ENCODE measurements at regions not wholly inside any gene's neighbourhood (a gene's known extent, or its start where the extent isn't known, plus 50 kb on each side); places are given as distances from the start of the nearest gene placed in this dataset.

DNA sequence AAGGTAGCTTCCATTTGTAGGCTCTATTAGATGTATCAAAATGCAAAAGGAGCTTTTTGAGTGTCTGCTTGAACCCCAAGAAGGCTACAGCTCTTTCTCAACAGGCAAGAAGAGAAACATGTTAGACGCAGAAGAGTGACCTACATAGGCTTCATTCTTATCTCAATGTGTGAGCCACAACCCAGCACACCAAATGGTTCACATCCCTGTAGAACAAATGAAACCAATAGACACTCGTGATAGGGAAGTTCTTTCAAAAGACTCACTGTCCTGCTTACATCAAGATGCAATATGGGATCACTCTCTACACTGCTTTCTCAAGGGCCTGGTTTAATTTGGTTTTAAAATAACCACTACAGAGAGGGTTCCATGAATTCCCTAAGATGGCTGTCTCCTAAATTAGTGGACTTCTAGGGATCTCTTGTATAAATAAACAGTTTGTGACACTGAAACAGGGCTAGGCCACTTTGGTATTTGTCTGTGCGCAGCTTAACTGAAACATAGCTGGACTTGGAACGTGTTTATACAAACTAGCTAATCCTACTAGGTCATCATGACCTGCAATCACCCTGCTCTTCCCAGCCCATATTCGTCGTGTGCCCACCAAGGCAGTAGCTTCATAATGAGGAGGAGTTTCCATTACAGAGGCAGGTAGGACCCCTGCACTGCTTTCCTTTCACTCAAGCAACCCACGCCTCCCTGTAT, 225.4 kb upstream of the PREP start:
- no peak for DNase-seq

DNA sequence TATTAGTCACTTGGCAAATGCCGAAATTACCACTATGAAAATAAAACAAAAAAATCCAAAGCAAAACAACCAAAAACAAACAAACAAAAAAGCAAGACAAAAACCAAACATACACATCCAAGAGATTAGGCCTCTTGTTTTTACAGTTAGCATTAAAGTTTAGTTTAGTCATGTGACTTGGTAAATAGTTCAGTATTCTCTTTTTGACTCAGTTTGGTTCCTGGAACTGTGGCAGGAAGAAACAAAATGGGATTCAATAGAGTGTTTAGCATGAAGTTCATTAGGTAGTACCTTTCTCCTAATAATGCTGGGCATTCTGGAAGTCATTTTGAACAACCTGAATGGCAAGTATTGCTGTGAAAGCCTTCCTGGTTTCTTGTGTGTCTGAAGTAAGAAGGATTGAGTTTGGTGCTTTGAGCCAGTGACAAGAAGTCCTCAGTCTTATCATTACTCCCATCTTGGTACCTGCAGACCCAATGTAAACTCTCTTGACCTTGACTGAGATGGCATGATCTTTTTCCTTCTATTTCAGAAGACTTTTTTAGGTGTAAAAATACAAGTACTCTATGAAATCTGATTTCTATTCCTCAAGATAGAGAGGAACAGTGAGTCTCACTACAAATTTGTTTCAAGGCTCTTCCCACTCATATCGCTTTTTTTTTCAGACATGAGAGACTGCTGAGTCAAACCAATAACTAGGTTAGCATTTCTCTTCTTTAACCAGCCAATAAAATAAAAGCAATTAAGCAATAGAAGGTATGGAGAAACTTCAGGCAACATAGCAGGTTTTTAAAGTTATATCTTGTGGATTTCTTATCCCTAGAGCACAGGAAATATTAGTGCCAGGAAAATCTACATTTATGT, 223.6 kb upstream of the PREP start:
- no peak for DNase-seq

DNA sequence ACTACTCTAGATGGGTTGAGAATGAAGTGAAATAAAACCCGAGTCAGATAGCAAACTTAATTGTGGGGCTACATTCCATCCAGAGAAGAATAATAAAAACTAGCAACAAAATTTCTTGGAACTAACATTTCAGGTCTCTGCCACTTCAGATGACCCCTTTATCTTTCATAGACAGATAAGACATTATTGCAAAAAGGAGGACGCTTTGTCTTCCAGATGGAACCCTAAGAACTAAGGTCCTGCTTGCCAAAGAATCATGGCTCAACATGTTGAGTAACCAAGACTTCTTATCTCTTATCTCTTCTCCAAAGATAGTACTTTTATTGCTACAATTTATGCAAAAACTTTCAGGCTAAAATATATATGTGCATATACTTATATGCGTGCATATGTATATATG, 221.1 kb upstream of the PREP start:
- DNase-seq, result no peak

DNA sequence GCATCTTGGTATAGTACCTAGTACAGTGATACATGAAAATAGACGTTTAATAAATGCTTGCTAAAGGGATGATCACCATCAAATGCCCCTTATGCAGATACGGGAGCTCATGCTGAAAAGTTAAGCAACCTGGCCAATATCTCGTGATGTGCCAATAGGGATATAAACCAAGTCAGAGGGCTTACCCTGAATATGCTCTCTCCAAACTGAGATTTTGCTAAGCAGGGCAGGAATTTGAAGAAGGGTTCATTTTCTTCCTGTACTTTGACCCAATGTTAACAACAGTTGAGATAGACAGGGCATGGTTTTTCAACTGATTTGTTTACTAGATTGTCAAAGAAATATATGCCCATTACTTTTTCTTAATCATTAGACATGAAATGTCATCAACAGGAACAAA, 219.3 kb upstream of the PREP start:
- no peak for DNase-seq

DNA sequence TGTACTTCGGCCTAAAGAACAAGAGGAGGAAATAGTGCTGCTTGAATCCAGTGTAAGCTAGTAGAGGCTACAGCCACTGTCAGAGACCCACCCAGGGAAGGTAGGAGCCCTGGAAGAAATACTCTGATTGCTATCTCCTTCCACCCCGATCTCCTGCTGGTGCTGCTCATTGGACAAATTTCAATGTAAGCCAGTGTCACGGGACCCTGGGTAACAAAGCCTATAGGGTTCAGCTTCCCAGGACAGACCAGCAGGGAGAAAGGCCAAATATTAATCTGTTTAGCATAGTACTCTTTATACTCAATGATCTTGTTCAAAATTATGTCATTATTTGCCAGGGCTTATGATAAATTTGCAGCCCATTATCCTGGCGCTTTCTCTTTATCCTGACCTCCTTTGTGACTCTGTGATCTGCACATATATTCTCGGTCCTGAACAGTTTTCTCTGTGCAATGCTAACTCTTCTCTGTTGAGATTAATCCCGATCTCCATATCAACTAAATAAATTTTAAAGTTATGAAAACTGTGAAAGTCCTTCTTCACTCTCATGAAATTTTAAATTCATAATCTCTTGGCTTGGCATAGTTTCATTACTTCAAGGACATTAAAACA, 218.8 kb upstream of the PREP start:
- no peak for DNase-seq

DNA sequence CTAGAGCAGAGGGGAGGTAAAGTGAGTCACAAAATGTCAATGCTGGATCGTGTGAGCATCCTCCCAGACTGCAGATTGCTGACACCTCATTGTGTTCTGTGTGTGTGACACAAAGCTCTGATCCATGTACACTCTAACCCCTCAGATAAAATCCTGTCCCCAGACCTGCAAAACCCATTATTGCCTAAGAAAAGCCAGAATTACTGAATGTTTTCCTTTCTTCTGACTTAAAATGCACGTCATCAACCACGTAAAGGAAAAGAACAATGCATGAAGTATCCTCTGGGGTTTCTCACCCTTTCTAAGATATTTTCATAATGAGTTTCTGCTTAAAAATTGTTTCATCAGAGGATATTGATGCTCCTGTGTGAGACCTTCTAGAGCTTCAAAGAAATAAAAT, 218.0 kb upstream of the PREP start:
- no peak for DNase-seq

DNA sequence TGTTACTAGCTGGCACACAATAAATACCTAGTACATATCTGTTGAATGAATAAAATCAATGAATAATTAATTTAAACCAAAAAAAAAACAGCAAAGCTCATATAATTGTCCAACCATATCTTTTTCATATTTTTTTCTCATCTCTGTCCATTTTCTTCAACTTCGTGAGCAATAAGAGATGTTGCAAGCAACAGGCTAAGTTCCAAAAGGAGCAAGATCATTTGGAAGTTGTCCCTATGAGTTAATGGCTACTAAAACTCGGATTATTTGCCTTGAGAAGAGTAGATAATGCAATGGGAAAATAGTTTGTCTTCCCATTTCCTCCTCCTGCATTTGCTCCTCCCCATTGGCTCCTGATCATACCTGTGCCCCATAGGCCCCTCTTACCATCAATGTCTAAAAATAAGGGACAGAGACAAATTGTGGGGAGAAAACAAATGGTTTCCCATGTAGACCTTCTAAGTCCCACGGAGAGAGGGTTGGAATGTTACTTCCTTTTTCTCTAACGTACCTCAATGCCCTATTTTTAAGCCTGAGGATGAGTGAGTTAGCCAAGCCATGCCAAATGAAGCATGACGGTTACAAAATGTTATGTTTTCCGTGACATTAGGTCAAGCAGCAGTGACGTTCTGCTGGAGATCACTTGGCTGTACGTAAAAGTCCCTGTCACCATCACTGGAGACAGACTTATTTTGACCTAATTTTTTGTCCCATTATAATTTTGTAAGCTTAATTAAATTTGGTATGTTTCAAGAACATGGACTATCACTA, 217.3 kb upstream of the PREP start:
- DNase-seq, result no peak

DNA sequence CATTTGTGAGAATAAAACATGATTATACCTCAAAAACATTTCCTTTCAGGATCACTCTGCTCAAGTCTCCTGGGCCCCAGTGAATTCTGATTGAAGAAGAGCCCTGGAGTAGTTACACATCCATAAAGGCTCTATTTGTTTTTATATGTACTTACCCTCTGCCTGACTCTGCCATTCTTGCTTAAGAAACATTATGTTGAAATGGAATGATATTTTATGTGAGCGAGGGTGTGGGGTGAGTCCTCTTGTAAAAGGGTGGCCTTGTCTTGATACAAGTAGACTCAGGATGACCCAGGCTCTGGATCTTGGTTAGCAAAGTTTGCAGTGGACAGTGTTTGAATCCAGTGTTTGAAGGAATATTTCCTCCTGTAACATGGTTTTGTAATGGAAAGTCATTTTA, 215.4 kb upstream of the PREP start:
- no peak for DNase-seq

DNA sequence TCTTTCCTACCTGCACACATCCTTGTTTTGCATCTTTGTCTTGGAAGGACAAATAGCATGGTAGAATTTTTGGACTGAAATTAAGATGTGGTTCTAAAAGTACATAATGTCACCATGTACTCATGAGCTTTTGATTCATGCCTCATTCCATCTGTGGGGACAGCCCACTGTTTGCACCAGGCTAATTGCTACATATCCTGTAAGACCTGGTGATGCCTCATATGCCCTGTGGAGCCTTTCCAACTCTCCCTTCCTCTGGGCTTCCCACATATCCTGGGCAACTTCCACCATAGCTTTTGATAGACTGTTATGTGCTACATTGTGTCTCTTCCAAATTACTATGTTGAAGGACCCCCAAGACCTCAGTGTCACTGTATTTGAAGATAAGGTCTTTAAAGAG, 213.6 kb upstream of the PREP start:
- DNase-seq, result no peak

DNA sequence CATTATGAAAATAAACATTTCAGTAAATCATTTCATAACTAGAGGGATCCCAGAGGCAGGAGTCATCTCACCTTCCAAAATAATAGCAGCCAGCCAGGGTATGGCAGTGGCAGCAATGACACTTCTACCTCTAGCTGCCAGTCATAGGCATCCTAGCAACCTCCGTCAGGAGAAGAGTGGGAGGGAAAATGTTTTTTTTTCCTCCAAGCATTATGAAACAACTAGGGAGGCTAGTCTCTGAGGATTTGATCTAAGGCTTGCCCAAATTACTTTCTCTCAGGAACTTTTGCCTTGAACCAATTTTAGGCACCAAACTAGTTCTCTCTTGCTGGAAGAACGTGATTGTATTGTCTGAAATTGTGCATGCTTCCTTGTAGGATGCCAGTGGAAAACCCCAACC, 208.7 kb upstream of the PREP start:
- no peak for DNase-seq

DNA sequence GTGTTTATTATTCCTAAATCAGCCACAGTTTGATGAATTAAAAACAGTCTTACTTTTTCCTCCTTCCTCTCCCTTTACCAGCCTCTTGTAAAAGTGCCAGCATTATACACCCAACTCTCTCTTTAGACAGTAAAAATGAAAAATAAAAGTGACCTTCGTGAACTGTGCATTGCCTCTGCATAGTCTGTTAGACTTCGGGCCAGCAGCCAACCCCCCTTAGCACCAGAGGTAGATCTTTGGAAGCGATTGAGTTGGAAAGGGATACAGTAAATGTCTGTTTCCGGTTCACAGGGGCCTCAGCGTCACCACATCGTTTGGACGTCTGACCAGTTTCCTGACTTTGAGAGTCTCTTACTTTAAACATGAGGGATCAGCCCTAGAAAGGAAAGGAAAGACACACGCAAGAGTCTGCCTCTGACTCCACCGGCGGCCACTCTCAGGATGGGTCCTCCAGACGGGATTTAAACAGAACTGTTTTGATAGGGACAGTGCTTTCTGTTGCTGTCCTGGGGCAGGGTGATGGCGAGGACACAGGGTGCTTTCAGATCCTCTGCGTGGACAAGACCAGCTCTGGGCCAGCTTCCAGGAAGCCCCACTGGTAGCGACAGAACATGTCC, 206.6 kb upstream of the PREP start:
- DNase-seq, result no peak

DNA sequence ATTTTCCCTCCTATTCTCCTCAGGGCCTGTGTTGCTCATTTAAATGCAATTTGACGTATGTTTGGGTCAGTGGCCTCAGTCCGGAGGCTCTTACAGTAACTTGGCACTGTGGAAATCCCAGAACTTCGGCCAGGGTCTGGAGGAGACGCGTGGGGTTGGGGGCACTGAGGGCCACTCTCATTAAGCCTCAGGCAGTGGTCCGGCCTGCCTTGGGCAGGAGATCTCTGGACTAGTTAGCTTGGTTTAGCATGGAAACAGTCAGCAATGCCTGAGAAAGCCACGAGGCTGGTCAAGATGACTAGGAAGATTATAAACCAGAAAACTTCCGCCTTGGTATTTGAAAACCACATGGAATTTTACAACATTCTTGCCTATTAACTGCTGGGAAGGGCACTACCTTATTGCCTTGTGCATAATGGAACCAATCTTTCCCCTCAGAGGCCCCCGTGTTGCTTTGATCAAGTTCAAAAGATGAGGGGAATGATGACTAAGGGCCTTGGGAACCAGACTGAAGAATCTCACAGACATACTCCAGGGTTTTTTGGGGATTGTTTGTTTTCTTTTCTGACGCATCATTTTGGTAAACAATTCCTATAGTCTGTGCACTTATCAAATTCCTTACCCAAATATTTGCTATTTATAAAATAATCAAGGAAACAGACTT, 206.0 kb upstream of the PREP start:
- DNase-seq, result no peak

DNA sequence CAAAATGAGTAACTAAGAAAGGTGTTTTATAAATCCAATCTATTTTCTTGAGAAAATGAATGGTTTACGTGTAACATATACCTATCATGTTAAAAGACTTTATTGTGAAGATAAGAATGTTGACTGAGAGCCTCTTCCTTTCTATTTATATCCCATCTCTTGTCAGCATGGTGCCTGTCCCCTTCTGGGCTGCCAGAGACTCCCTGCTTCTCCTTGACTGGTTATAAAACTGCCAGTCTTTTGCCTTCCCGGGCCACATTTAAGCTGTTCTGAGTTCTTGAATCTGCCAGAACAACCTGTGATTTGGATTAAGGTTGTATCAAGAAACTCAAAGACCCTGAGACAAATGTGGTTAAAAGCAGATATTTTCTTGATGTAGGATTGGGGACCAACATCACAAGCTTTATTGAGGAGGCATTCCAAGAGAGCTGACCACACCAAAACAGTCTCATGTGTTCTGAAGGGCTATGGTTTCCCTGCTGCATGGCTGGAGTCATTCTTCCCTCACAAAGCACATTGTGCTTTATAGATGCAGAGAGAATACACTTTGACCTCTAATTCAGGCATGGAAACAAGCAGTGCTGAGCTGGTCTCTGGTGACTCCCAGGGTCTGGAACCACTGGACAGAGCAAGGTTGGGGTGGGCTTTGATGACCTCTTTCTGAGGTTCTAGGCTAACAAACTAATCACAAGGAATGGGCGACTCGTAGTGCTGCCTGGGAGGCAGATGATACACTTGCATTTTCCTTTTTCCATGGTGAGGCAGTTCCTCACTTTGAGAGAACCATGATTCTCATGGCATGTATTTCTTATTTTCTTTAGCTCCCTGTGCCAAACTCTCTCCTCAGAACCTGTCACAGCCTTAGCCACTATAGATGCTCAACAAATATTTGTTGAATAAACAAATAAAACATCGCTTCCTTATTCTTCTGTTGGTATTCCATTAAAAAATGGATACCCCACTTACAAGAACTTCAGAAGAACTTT, 205.0 kb upstream of the PREP start:
- DNase-seq, result no peak

DNA sequence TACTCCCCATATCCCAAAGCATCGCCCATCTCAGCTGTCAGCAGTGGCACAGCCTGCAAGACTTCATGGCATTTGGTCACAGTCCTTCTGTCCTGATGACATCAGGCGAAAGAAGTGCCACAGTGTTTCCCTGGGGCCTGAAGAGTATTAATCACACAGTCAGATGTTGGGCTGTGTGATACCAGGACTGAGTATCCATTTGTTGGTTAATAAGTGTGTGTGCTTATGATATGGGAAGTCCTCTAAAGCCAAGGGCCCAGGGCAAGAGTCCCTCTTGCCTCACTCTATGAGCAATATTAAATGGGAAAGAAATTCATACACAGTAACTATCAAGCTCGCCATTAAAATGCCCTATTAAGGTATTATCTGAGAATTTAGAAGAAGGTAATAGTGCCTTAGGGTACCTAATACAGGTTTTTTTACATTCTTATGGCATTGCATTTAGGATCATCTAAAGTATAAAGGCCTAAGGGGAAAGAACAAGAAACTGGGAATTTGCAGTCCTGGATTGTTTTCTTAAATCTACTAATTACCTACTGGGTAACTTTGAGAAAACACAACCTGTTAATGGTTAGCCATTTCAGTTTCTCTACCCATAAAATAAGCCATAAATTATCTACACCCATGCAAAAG, 204.1 kb upstream of the PREP start:
- DNase-seq, result no peak

DNA sequence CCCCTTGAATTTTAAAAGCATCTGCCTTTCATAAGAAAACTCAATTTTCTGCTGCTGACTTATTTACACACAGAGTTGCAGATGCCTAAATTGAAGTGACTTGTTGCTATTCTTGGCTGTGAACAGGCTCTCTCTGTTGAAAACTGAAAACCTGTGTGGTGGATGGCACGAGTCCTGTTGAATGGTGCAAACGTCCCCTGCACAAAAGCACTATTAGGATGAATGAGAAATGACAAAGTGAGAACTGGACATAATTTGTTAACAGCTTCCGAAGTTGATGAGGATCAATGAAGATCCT, 201.7 kb upstream of the PREP start:
- DNase-seq, result no peak

DNA sequence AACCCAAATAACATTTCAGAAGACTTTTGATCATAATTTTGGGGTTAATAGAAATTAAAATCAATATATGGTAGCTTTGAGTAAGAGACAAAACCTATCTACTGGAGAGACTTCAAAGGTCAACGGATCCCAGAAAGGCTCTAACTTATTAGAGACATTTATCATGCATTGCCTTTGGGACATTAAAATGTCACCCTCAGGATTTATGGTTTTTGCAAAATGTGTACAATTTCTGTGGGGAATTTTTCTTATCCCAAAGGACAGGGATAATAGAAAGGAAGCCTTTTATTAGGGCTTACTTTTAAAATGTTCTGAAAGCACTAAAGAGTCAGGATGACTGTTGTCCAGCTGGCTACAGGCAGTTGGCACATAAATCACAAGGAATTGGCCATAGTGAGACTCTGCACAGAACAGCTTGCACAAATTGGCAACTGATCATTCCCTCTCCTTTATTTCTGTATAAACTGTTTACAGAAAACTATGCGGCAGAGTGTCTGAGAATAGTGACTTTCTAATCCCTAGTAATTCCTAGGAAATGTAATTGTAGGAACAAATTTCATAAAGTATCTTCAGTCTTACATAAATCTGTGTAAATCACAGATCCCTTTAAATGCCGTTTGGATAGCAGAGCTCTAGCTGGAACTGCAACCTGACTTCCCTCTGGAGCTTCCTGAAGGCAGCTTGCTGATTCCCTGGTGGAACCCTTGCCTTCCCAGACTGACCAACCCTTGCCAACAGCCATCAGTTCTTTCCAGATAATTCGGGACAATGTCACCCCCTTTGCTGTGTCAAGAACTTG, 201.1 kb upstream of the PREP start:
- DNase-seq, result no peak

DNA sequence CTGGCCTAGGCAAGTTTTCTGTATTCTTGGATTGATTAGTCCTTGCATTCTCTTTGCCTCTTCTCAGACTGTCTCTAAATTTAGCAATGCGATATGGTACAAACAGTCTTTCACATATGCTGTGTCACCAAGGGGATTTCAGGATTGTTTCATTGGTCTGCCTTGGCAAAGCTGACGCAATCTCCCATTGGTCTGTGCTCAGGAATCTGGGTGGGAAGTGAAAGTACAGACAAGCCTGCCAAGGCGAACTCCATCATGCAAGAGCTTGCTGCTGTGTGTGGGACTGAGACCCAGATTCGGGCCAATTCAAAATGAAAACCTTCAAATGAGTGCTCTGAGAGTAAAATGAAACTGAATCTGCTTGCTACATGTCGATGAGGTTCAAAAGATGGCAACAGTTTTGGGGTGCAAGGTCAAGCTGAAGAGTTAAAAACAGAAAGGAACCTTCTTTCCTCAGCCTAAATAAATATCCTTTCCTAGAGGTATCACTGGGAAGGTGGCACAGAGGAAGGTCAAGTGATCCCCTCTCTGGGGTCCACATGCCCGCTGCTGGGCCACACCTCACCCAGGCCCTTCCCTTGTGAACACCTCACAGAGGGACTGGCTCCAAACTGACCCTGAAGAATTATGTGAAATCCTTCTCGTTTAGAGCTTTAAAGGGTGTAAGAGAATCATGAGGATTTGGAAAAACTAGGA, 198.8 kb upstream of the PREP start:
- DNase-seq, result no peak

DNA sequence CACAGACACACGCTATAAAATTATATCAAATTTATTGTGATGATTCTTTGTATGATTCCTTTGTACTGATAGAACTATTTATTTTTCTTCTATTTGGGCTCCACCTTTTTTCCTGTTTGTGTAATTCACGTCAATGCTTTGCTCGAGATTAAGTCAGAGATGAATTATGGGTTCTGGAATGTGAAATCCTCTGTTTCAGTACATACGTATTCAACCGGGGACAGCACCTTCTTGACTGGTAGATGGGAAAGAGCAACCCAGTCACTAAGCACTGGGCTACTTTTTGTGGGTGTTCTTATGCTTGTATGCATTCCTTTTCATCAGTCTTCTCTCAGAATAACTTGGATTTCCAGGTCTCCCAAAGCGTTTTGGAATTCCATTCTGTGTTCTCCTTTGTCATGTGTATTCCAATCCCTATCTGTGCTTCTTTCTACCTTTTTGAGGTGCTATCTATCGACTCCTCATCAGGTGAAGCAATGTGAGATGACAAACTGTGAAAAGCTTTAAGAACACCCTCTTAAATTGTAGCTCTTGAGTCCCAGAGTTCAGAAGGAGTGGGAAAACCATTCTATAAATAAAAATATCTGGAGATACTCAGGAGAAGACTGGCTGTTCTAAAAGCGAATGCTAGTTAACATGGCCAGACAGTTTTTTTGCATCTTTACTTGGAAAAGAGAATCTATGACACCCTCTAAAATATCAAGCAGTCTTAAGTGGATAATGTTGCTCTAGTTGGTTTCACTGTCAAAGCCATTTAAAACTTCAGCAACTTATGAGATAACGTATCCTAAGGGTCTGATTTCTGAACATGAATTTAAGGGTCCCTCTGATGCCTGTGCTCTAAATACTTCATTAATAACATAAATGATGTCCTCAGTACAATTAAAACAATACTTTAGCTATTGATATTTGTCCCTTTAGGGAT, 197.7 kb upstream of the PREP start:
- no peak for DNase-seq

Measured in NCI-H1417 treated with DMSO at 0.1 percent for 48 hours (cell line).